ENCODE measurements at regions not wholly inside any gene's neighbourhood (a gene's known extent, or its start where the extent isn't known, plus 50 kb on each side); places are given as distances from the start of the nearest gene placed in this dataset.

GRCh38 chr5:66345281-66345680, 201.2 kb downstream of the SREK1 start:
- Histone ChIP-seq H3K36me3 (ENCODE audit: low read depth) (no peaks in the 10 kb centered on the region), H4K20me1 (ENCODE audit: insufficient read depth) (no peaks in the 10 kb centered on the region), H3K4me2 (no peak overlapping the region), H3K27ac (no peak overlapping the region), H3K27me3 (ENCODE audit: insufficient read depth, low read depth) (peaks cover 45% of the 10 kb centered on the region), H2AFZ (no peak overlapping the region), H3F3A (ENCODE audit: insufficient read depth, low read depth) (no peaks in the 10 kb centered on the region), H3K9me3 (ENCODE audit: insufficient read depth, low read depth) (no peaks in the 10 kb centered on the region), H3K79me2 (ENCODE audit: low read depth) (no peaks in the 10 kb centered on the region), H3K4me3 (no peak overlapping the region), H3K4me1 (replicated peaks; ENCODE audit: insufficient read depth) (no peaks in the 10 kb centered on the region), H3K9me2 (ENCODE audit: insufficient read depth) (no peaks in the 10 kb centered on the region)
- POLR2A ChIA-PET (ENCODE audit: unreplicated experiment) = no interaction called here
- CTCF ChIA-PET = no interaction called here
- no peak for TF ChIP-seq EZH2 (IDR thresholded peaks at IDR 0.05; ENCODE audit: low read depth)
- TF ChIP-seq CTCF (conservative IDR thresholded peaks at IDR 0.05) = no peak
- BruUV-seq (replicated peaks) = no TSS peak
- intact Hi-C loops (cut with micrococcal nuclease; ENCODE audit: unreplicated experiment) = no loop called here
- no peak for DNase-seq

- no peak overlapping the region for H3K27ac ChIP-seq
- BruUV-seq (replicated peaks) = no TSS peak
- no peak overlapping the region for H2AFZ ChIP-seq
- no peak for TF ChIP-seq EZH2 (IDR thresholded peaks at IDR 0.05; ENCODE audit: low read depth)
- H3K9me2 ChIP-seq (ENCODE audit: insufficient read depth) = no peaks in the 10 kb centered on the region
- no peaks in the 10 kb centered on the region for H3K4me1 ChIP-seq (replicated peaks; ENCODE audit: insufficient read depth)
- no peaks in the 10 kb centered on the region for H3K9me3 ChIP-seq (ENCODE audit: insufficient read depth, low read depth)
- ChIA-PET POLR2A (ENCODE audit: unreplicated experiment) (no interaction called here), CTCF (no interaction called here)
- no peak overlapping the region for H3K4me2 ChIP-seq
- no peak for DNase-seq
- H3K79me2 ChIP-seq (ENCODE audit: low read depth) = no peaks in the 10 kb centered on the region
- H3K36me3 ChIP-seq (ENCODE audit: low read depth) = no peaks in the 10 kb centered on the region
- intact Hi-C loops (cut with micrococcal nuclease; ENCODE audit: unreplicated experiment) = no loop called here
- no peaks in the 10 kb centered on the region for H3F3A ChIP-seq (ENCODE audit: insufficient read depth, low read depth)
- no peaks in the 10 kb centered on the region for H4K20me1 ChIP-seq (ENCODE audit: insufficient read depth)
- H3K4me3 ChIP-seq = no peak overlapping the region
- peaks cover 50% of the 10 kb centered on the region for H3K27me3 ChIP-seq (ENCODE audit: insufficient read depth, low read depth)
These were observed 202.8 kb downstream of the SREK1 start for GRCh38 chr5:66346869-66347268.

- ChIA-PET CTCF (no interaction called here), POLR2A (ENCODE audit: unreplicated experiment) (no interaction called here)
- BruUV-seq (replicated peaks) = no TSS peak
- intact Hi-C loops (cut with micrococcal nuclease; ENCODE audit: unreplicated experiment) = no loop called here
- no peak overlapping the region for H3K27ac ChIP-seq
- no peak for TF ChIP-seq CTCF (conservative IDR thresholded peaks at IDR 0.05)
- no peak for TF ChIP-seq EZH2 (IDR thresholded peaks at IDR 0.05; ENCODE audit: low read depth)
- H3K79me2 ChIP-seq (ENCODE audit: low read depth) = no peaks in the 10 kb centered on the region
- no peaks in the 10 kb centered on the region for H3F3A ChIP-seq (ENCODE audit: insufficient read depth, low read depth)
- no peak overlapping the region for H2AFZ ChIP-seq
- H3K9me3 ChIP-seq (ENCODE audit: insufficient read depth, low read depth) = no peaks in the 10 kb centered on the region
- peaks cover 40% of the 10 kb centered on the region for H3K27me3 ChIP-seq (ENCODE audit: insufficient read depth, low read depth)
- no peak for DNase-seq
- H3K4me3 ChIP-seq = no peak overlapping the region
- no peak overlapping the region for H3K4me2 ChIP-seq
- no peaks in the 10 kb centered on the region for H3K36me3 ChIP-seq (ENCODE audit: low read depth)
- no peaks in the 10 kb centered on the region for H3K4me1 ChIP-seq (replicated peaks; ENCODE audit: insufficient read depth)
- H4K20me1 ChIP-seq (ENCODE audit: insufficient read depth) = no peaks in the 10 kb centered on the region
- H3K9me2 ChIP-seq (ENCODE audit: insufficient read depth) = no peaks in the 10 kb centered on the region
These were observed 204.5 kb downstream of the SREK1 start for GRCh38 chr5:66348387-66349125.

- no peak for DNase-seq
- no TSS peak for BruUV-seq (replicated peaks)
These were observed 207.7 kb downstream of the SREK1 start for GRCh38 chr5:66351813-66352212.

More at GRCh38 chr5:66351813-66352212, 207.7 kb downstream of the SREK1 start:
- TF ChIP-seq EZH2 (IDR thresholded peaks at IDR 0.05; ENCODE audit: low read depth) = no peak
- no peak for TF ChIP-seq CTCF (conservative IDR thresholded peaks at IDR 0.05)
- ChIA-PET CTCF (no interaction called here), POLR2A (ENCODE audit: unreplicated experiment) (no interaction called here)
- no peaks in the 10 kb centered on the region for H3F3A ChIP-seq (ENCODE audit: insufficient read depth, low read depth)
- no peak overlapping the region for H3K27ac ChIP-seq
- peaks cover 26% of the 10 kb centered on the region; the same call in 1 of the 2 replicates for H3K27me3 ChIP-seq (ENCODE audit: insufficient read depth, low read depth)
- H3K9me2 ChIP-seq (ENCODE audit: insufficient read depth) = no peaks in the 10 kb centered on the region
- no peaks in the 10 kb centered on the region for H4K20me1 ChIP-seq (ENCODE audit: insufficient read depth)
- no peaks in the 10 kb centered on the region for H3K79me2 ChIP-seq (ENCODE audit: low read depth)
- H3K9me3 ChIP-seq (ENCODE audit: insufficient read depth, low read depth) = no peaks in the 10 kb centered on the region
- H3K4me2 ChIP-seq = no peak overlapping the region
- no peaks in the 10 kb centered on the region for H3K4me1 ChIP-seq (replicated peaks; ENCODE audit: insufficient read depth)
- intact Hi-C loops (cut with micrococcal nuclease; ENCODE audit: unreplicated experiment) = no loop called here
- H2AFZ ChIP-seq = no peak overlapping the region
- H3K4me3 ChIP-seq = no peak overlapping the region
- H3K36me3 ChIP-seq (ENCODE audit: low read depth) = no peaks in the 10 kb centered on the region

Measured in PC-9 (cell line).